ENCODE measurements at regions not wholly inside any gene's neighbourhood (a gene's known extent, or its start where the extent isn't known, plus 50 kb on each side); places are given as distances from the start of the nearest gene placed in this dataset.
A peak's percentile ranks its signal among the peaks of the same experiment; 100 is the strongest.
"Not testable (repeated sequence)": the region's sequence is repeated elsewhere in the genome, so short reads cannot be mapped to it uniquely, and the experiment has no call there.

GRCh38 chr13:27327633-27328032, 57.0 kb downstream of the RASL11A start:
- DNase-seq = no peak

DNA sequence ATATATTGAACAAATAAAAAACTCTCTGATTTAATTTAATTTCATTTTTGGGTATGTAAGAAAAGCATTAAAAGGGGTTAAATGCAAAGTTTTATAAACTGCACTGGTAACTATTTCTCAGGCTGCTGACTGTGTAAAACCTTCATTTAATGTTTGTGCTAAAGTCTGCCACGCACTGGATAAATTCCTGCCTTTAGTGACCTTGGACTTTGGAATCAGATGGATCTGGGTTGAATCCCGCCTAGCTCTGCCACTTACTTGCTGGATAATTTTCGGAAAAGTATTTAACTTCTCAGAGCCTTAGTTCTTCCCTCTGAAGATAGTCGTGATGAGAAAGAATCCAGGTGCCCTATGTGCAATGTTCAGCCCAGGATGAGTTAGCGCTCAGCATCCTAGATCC, 58.6 kb downstream of the RASL11A start:
- DNase-seq = no peak

- peak; percentile 76 for DNase-seq
Observed at GRCh38 chr13:27334774-27335435, 64.3 kb downstream of the RASL11A start.

GRCh38 chr13:27336014-27336673, 65.5 kb downstream of the RASL11A start:
- no peak for DNase-seq

DNA sequence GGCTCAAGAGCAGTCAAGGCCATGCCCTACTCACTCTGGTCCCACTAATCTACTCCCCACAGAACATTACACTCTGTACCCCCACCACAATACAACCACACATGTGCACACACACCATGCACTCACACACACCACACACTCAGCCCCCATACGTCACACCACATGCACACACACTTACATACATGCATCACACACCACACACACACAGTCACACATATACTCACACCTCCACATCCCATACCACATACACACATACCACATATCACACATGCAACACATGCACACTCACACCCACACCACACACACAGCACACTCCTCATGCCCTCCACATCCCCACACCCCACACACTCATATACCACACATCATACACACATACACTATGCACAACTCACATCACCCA, 67.6 kb downstream of the RASL11A start:
- DNase-seq = no peak

DNA sequence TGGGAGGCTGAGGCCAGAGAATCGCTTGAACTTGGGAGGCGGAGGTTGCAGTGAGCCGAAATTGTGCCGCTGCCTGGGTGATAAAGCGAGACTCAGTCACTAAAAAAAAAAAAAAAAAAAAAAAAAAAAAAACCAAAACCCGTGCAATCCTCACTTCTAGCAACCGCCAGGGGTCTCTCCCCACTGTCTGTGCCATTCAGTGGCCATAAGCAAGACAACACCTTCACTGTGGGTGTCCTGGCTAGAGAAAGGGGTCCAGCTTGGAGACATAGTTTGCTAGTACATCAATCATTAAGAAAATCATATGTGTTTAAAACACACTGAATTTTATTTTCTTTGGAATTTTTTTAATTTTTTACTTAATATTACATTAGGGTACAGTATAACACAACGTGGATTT, 68.2 kb downstream of the RASL11A start:
- no peak for DNase-seq

GRCh38 chr13:27339299-27339698, 68.7 kb downstream of the RASL11A start:
- no peak for DNase-seq

DNA sequence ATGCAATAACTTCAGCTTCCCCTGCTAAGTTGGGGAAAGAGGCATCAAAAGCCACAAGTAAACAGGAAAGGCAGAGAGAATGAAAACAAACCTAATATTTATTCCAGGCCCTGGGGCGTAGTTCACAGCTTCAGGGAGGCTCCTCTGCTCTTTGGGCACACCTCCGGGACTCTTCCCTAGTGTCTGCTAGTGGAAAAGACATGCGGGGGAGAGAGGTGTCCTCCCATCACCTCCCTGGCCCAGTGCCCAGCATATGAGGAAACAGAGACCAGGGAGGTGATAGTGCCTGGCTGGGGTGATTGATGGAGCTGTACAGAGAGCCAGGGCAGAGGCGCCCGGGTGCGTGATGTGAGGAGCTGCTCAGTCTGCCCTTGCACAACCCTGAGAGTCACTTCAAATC, 71.0 kb downstream of the RASL11A start:
- DNase-seq = no peak

GRCh38 chr13:27347211-27347772, 76.7 kb downstream of the RASL11A start:
- DNase-seq = no peak

- no peak for DNase-seq
Observed at GRCh38 chr13:27348461-27348860, 76.0 kb upstream of the GTF3A start.

DNA sequence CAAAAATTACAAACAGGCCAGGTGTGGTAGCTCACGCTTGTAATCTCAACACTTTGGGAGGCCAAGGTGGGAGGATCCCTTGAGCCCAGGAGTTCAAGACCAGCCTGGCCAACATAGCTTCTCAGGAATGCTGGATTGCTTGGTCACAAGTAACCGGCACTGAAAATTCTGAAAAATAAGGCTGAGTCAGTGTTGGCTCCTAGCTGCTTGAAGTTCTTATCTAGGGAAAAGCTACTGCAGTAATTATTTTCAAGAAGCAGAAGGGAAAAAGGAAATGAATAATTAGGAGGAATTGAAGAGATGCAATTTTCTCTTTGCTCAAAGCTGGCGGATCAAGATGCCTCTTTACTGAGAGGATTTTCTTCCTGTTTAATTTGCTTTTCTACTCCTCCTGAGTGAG, 75.0 kb upstream of the GTF3A start:
- no peak for DNase-seq

DNA sequence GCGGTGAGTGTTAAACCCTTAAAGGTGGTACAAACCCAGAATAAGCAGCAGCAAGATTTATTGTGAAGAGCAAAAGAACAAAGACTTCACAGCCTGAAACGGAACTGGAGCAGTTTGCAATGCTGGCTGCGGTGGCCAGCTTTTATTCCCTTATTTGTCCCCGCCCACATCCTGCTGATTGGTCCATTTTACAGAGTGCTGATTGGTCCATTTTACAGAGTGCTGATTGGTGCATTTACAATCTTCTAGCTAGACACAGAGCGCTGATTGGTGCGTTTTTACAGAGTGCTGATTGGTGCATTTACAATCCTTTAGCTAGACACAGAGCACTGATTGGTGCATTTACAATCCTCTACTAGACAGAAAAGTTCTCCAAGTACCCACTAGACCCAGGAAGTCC, 73.6 kb upstream of the GTF3A start:
- DNase-seq = not testable (repeated sequence)

DNA sequence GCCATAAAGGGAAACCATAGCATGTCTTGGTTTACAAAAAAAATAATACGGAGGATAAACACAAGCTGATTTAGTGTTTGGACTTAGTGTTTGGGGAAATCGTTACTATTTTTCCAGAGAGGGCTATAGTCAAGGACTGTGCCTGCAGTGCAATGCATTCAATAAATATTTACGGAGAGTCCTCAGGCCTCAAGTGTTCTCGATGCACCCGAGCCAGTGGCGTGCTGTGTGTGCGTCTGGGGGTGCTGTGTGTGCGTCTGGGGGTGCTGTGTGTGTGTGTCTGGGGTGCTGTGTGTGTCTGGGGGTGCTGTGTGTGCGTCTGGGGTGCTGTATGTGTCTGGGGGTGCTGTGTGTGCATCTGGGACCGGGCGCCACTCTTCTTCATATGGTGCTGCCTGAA, 71.7 kb upstream of the GTF3A start:
- DNase-seq = no peak

DNA sequence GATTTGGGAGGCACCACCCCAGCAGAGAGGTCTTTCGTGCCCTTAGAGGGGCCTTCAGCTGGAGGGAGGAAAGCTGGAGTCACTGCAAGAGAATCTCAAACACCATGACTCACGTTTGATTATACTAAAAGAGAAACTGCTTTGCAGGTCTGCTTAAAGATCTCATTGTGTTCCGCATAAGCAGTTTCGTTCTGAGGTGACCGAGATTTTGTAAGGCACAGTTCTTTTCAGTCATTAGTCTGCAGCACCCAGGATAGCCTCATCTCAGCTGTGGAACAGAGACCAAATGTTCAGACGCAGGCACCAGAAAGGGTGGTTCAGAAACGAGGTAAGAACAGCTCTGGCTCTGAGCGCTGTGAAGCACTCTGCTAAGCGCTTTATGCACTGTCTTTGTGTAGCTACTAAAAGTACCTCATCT, 71.2 kb upstream of the GTF3A start:
- DNase-seq = no peak

DNA sequence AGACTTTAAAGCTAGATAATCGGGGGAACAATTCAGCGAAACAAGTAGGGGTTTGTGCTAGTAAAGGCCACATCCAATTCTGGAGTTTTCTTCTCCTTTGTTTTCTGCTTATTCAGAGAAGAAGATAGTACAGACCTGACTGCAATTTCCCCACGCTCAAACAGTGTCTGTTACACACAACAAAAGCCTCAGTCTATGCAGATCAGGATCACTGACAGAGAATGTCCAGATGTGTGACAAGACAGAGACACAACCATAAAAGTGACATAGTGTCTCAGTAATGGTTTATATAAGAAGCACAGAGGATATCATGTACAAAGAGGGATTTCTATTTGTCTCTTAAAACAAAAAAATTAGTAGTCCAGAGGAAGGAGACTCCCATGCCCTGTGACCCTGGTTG, 70.7 kb upstream of the GTF3A start:
- no peak for DNase-seq

DNA sequence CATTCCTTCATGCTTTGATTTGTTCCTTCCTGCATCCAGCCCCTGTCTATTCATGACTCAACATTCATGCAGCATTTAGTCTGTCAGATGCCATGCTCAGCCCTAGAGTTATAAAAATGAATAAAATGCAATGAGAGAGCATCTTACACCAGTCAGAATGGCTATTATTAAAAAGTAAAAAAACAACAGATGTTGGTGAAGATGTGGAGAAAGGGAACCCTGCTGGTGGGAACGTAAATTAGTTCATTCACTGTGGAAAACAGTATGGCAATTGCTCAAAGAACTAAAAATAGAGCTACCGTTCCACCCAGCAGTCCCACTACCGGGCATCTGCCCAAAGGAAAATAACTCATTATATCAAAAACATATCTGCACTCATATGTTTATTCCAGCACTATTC, 70.0 kb upstream of the GTF3A start:
- no peak for DNase-seq

DNA sequence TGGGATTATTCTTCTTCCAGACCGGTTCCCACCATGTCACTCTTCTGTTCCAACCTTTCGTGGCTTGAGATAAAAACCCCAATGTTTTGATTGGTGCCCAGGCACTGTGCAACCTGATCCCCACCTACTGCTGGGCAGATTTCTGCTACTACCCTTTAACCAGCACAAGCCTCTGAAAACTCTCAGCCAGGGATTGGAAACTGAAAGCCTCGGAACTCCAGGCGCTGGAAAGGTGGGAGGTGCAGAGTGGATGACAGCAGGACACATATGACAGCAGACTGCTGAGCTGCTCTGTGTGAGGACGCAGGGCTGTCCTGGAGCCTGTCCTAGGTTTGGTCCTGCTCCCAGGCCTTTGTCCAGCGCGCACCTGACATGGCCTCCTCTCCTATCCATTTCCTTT, 68.5 kb upstream of the GTF3A start:
- DNase-seq = no peak

DNA sequence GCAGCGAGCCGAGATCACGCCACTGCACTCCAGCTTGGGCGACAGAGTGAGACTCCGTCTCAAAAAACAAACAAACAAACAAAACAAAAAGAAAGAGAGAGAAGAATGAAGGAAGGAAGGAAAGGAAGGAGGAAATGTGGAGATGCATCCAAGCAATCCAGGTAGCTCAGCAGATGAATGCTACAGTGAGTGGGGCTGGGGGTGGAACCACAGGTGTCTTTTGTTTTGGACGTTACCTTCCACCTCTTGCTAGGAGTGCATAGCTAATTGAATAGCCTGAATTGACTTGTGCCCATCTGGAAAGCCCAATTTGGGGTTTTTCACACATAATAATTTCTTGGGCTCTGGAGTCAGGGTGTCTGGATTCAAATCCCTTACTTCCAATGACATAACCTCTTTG, 66.0 kb upstream of the GTF3A start:
- no peak for DNase-seq

- DNase-seq = peak; percentile 53
Observed at GRCh38 chr13:27359199-27359821, 65.1 kb upstream of the GTF3A start.

DNA sequence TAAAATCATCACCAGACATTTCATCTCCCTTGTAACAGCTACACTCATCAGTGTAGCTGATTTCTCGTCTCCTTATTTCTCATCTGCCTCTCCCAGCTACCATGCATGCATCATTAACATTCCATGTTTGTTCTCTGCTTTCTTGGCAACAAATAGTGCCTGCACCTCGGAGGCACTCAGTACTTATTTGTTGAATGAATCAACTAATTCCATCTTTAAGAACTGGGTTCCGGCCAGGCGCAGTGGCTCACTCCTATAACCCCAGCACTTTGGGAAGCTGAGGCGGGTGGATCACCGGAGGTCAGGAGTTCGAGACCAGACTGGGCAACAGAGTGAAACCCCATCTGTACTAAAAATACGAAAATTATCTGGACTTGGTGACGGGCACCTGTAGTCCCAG, 63.9 kb upstream of the GTF3A start:
- no peak for DNase-seq

GRCh38 chr13:27362064-27362751, 62.2 kb upstream of the GTF3A start:
- peak; percentile 90 for DNase-seq

DNA sequence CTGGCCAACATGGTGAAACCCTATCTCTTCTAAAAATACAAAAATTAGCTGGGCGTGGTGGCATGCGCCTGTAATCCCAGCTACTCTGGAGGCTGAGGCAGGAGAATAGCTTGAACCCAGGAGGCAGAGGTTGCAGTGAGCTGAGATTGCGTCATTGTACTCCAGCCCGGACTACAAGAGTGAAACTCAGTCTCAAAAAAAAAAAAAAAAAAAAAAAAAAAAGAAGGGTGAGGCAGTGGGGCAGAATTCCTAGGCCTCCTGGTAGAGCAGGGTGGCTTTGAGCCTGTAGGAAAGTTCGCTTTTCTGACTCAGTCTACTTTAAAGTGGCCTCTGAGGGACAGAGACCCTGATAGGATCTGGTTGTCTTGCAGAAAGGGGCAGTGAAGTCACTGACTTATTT, 60.8 kb upstream of the GTF3A start:
- not testable (repeated sequence) for DNase-seq

DNA sequence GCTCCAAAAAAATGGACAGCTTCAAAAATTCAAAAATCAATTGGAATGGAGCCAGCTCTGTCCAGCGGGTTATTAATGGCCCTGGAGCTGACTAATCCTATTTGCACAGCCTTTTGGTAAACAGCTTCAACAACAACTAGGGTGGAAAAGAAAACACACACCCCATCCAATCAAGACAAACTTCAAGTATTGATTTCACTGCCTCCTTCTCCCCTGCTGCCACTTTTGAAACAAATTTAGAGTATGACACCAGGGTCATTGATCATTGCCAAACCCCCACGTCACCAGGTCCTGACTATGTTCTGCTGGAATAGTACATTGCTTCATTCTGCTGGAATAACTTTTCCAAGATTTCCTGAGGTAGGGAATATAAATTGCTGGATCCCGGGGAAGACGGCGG, 56.8 kb upstream of the GTF3A start:
- peak; percentile 25 for DNase-seq
